GM23248 (cell line): ENCODE measurements at regions not wholly inside any gene's neighbourhood (a gene's known extent, or its start where the extent isn't known, plus 50 kb on each side); places are given as distances from the start of the nearest gene placed in this dataset.

Source experiments
- EZH2 ChIP-seq: fragments of 200-600 bp; sonication (generic); IDR thresholded peaks from 2 replicates; pipeline ENCODE4 v1.6.1; 2018; ENCODE audit warnings: antibody characterized with exemption, mild to moderate bottlenecking; ENCODE audit not compliant: insufficient read depth, poor library complexity, severe bottlenecking
- EZH2phosphoT487 ChIP-seq: fragments of 200-600 bp; sonication (generic); IDR thresholded peaks from 2 replicates; pipeline ENCODE4 v1.6.1; 2018; ENCODE audit warnings: antibody characterized with exemption, moderate library complexity, mild to moderate bottlenecking, low read depth; ENCODE audit not compliant: insufficient read depth

- no peak for TF ChIP-seq EZH2phosphoT487
- TF ChIP-seq EZH2, result no peak
These were observed 128.3 kb upstream of the SORCS3 start for GRCh38 chr10:104512800-104513199.
